HFFc6 (cell line): ENCODE measurements at regions not wholly inside any gene's neighbourhood (a gene's known extent, or its start where the extent isn't known, plus 50 kb on each side); places are given as distances from the start of the nearest gene placed in this dataset.

Experiments used
- DNase-seq: peaks from one replicate; pipeline ENCODE4 v3.0.0-alpha.2; 2018
- H3K27ac Mint-ChIP-seq: 2 replicates; pipeline ENCODE4 v1.8.0; 2020; ENCODE audit warnings: mild to moderate bottlenecking, mixed read lengths
- H3K27me3 Mint-ChIP-seq: 2 replicates; pipeline ENCODE4 v1.8.0; 2021; ENCODE audit warnings: mild to moderate bottlenecking, moderate library complexity, mixed read lengths; ENCODE audit not compliant: insufficient read depth
- H3K36me3 Mint-ChIP-seq: 2 replicates; pipeline ENCODE4 v1.8.0; 2021; ENCODE audit warnings: low read depth, mixed read lengths
- H3K4me1 Mint-ChIP-seq: 2 replicates; pipeline ENCODE4 v1.8.0; 2020; ENCODE audit warnings: low read depth, mixed read lengths
- H3K4me3 Mint-ChIP-seq: 2 replicates; pipeline ENCODE4 v1.8.0; 2020; ENCODE audit warnings: mild to moderate bottlenecking, moderate library complexity, mixed read lengths
- H3K9me3 Mint-ChIP-seq: 2 replicates; pipeline ENCODE4 v1.8.0; 2020; ENCODE audit warnings: mild to moderate bottlenecking, mixed read lengths
- TF ChIP-seq, protein P1 (sequence below): fragments of 200-600 bp; sonication (generic); IDR thresholded peaks from 2 replicates; pipeline ENCODE4 v1.5.0; 2021; ENCODE audit warnings: antibody characterized with exemption, mild to moderate bottlenecking

DNA sequence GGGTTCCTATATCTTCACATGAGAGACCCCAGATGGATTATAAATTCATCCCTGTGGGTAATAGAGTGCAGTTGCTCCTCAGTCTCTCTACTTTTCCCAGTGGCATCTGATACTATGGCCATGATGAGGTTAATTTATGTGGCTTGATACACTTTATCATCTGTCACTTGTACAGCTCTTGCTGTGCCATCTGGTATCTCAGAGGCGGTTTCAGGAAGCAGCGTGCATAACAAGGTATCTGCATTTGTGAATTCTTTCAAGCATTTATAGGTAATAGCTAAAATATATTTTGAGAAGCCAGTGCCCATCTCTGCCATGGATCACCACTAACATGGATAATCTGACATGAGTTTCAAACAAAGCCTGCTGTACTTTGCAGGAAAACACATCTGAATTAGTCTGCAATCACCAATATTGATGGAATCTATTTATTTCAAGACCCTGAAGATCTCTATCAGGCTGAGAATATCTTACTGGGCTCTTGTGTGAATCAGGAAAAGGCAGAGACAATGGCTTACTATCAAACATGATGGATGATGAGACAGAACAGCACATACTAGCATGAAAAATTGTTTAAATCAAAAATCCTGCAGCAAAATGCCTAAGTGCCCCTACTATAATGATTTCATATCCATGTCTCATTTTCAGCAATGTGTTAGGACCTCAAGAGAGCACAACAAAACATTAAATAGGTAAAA is 548.7 kb upstream of the MAP3K7 start:
- H3K4me3 Mint-ChIP-seq, result no peak overlapping the region
- TF ChIP-seq, protein P1, sequence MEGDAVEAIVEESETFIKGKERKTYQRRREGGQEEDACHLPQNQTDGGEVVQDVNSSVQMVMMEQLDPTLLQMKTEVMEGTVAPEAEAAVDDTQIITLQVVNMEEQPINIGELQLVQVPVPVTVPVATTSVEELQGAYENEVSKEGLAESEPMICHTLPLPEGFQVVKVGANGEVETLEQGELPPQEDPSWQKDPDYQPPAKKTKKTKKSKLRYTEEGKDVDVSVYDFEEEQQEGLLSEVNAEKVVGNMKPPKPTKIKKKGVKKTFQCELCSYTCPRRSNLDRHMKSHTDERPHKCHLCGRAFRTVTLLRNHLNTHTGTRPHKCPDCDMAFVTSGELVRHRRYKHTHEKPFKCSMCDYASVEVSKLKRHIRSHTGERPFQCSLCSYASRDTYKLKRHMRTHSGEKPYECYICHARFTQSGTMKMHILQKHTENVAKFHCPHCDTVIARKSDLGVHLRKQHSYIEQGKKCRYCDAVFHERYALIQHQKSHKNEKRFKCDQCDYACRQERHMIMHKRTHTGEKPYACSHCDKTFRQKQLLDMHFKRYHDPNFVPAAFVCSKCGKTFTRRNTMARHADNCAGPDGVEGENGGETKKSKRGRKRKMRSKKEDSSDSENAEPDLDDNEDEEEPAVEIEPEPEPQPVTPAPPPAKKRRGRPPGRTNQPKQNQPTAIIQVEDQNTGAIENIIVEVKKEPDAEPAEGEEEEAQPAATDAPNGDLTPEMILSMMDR, result no peak
- no peaks in the 10 kb centered on the region for H3K4me1 Mint-ChIP-seq
- no peak overlapping the region for H3K27ac Mint-ChIP-seq
- H3K27me3 Mint-ChIP-seq, result no peaks in the 10 kb centered on the region
- DNase-seq, result no peak
- H3K36me3 Mint-ChIP-seq, result no peaks in the 10 kb centered on the region
- H3K9me3 Mint-ChIP-seq, result peaks cover 55% of the 10 kb centered on the region

DNA sequence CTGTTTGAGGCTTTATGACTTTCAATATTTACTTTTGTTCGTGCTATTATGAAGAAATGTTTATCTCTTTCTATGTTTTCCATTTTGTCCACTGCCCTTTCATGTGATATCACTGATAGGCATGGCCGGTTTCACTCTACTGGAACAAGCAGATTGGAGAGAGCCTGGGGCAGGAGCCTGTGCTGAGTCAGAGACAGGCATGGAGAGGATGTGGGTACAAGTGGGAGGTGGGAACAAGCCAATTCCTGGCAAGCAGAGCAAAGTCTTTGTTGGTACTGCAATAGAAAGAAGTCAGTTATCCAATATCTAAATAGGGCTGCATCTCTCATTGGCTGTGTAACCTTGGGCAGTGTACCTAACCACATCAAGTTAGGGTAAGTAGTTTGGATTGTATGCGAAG is 545.6 kb upstream of the MAP3K7 start:
- TF ChIP-seq, protein P1, result no peak
- no peak overlapping the region for H3K27ac Mint-ChIP-seq
- H3K27me3 Mint-ChIP-seq, result no peaks in the 10 kb centered on the region; the same call in 1 of the 2 replicates
- no peak overlapping the region for H3K4me3 Mint-ChIP-seq
- no peak for DNase-seq
- peaks cover 63% of the 10 kb centered on the region for H3K9me3 Mint-ChIP-seq
- H3K36me3 Mint-ChIP-seq, result no peaks in the 10 kb centered on the region
- no peaks in the 10 kb centered on the region for H3K4me1 Mint-ChIP-seq

DNA sequence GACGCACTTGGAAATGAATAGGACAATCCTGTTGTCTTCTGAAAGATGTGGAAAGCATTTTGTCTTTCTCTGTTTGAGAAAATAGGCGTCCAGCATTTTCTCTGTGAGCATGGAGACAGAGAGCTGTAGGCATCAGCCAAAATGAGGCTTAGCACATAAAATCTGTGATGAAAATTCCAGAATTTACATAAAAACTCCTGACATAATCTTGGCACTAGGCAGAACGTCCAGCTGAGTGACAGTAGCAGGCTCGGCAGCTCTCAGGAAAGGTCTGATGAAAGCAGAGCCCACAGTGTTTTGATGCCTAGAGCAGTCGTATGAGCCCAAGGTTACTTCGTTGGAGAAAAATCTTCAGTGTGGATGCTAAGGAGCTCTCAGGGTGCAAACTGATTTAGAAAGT is 543.3 kb upstream of the MAP3K7 start:
- H3K36me3 Mint-ChIP-seq, result no peaks in the 10 kb centered on the region
- DNase-seq, result no peak
- H3K4me1 Mint-ChIP-seq, result no peaks in the 10 kb centered on the region
- TF ChIP-seq, protein P1, result no peak
- H3K27ac Mint-ChIP-seq, result no peak overlapping the region
- H3K4me3 Mint-ChIP-seq, result no peak overlapping the region
- peaks cover 46% of the 10 kb centered on the region for H3K9me3 Mint-ChIP-seq
- H3K27me3 Mint-ChIP-seq, result no peaks in the 10 kb centered on the region; the same call in 1 of the 2 replicates

- Mint-ChIP-seq H3K27ac (no peak overlapping the region), H3K4me3 (no peak overlapping the region)
- no peak for DNase-seq
Observed at GRCh38 chr6:91127752-91128151, 540.9 kb upstream of the MAP3K7 start.

DNA sequence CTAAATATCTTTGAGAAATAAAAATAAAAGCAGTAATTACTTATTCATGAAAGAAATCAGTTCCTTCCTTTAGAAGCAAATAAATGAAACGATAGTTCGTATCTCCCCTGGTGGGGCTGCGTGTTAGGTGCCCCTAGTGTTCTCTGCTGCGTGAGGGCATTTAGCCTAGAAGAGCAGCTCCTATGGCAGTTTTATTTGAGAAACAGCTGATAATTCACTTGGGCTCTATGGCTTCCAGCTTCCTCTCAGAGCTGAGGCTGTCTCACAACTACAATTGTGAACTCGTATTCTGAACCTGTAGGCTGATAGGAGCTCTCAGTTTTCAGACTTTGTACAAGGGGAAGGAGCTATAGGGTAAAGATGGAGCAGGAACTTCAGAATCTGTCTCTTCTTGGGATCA is 540.0 kb upstream of the MAP3K7 start:
- H3K4me1 Mint-ChIP-seq, result no peaks in the 10 kb centered on the region
- H3K27me3 Mint-ChIP-seq, result no peaks in the 10 kb centered on the region; the same call in 1 of the 2 replicates
- TF ChIP-seq, protein P1, result no peak

More at GRCh38 chr6:91127752-91128151, 540.9 kb upstream of the MAP3K7 start:
- Mint-ChIP-seq H3K27me3 (no peaks in the 10 kb centered on the region; the same call in 1 of the 2 replicates), H3K9me3 (peaks cover 50% of the 10 kb centered on the region), H3K4me1 (no peaks in the 10 kb centered on the region), H3K36me3 (no peaks in the 10 kb centered on the region)
- TF ChIP-seq, protein P1, result no peak

More for the DNA sequence above, 540.0 kb upstream of the MAP3K7 start:
- Mint-ChIP-seq H3K36me3 (no peaks in the 10 kb centered on the region), H3K9me3 (peaks cover 46% of the 10 kb centered on the region), H3K27ac (no peak overlapping the region), H3K4me3 (no peak overlapping the region)
- DNase-seq, result no peak
